SK-N-SH treated with all-trans-retinoic acid at 6 μM for 48 hours (cell line): ENCODE measurements at regions not wholly inside any gene's neighbourhood (a gene's known extent, or its start where the extent isn't known, plus 50 kb on each side); places are given as distances from the start of the nearest gene placed in this dataset.

Experiments used
- ARNTL ChIP-seq: fragments of 450-650 bp; formaldehyde crosslinking; IDR thresholded peaks from 2 replicates; pipeline ENCODE4 v1.5.0; 2020; ENCODE audit warnings: low read depth, mild to moderate bottlenecking, moderate library complexity, borderline replicate concordance
- CREB5 ChIP-seq: fragments of 250-450 bp; sonication (Bioruptor Pico); IDR thresholded peaks from 2 replicates; pipeline ENCODE4 v1.5.1; 2020; ENCODE audit warnings: low read depth, mild to moderate bottlenecking, moderate library complexity
- CSDC2 ChIP-seq: fragments of 250-450 bp; sonication (Bioruptor Pico); IDR thresholded peaks from 2 replicates; pipeline ENCODE4 v1.5.0; 2020; ENCODE audit warnings: mild to moderate bottlenecking, moderate library complexity
- PATZ1 ChIP-seq: fragments of 250-450 bp; sonication (Bioruptor Pico); IDR thresholded peaks from 2 replicates; pipeline ENCODE4 v1.8.0; 2020; ENCODE audit warnings: mild to moderate bottlenecking, moderate library complexity, borderline replicate concordance
- POU6F1 ChIP-seq: fragments of 250-450 bp; sonication (Bioruptor Pico); IDR thresholded peaks from 2 replicates; pipeline ENCODE4 v1.8.0; 2021; ENCODE audit warnings: low read depth, mild to moderate bottlenecking, moderate library complexity, borderline replicate concordance
- TCF4 ChIP-seq: fragments of 250-450 bp; sonication (Bioruptor Pico); IDR thresholded peaks from 2 replicates; pipeline ENCODE4 v1.8.0; 2021; ENCODE audit warnings: mild to moderate bottlenecking, moderate library complexity, borderline replicate concordance
- TSHZ2 ChIP-seq: fragments of 250-450 bp; sonication (Bioruptor Pico); IDR thresholded peaks from 2 replicates; pipeline ENCODE4 v1.5.0; 2020; ENCODE audit warnings: mild to moderate bottlenecking, moderate library complexity
- ZFP3 ChIP-seq: fragments of 250-450 bp; sonication (Bioruptor Pico); IDR thresholded peaks from 2 replicates; pipeline ENCODE4 v1.5.0; 2020; ENCODE audit warnings: mild to moderate bottlenecking, moderate library complexity
- ZFP30 ChIP-seq: fragments of 450-650 bp; formaldehyde crosslinking; IDR thresholded peaks from 2 replicates; pipeline ENCODE4 v1.5.0; 2022; ENCODE audit warnings: mild to moderate bottlenecking, moderate library complexity
- ZNF70 ChIP-seq: fragments of 450-650 bp; formaldehyde crosslinking; IDR thresholded peaks from 2 replicates; pipeline ENCODE4 v1.5.0; 2020; ENCODE audit warnings: mild to moderate bottlenecking, moderate library complexity

GRCh38 chr13:83753912-83754624 is 128.2 kb downstream of the SLITRK1 start:
- no peak for TF ChIP-seq CREB5 (CRISPR knock-in tag)
- TF ChIP-seq ZFP30 (CRISPR knock-in tag) = no peak
- TF ChIP-seq TCF4 (CRISPR knock-in tag) = no peak
- TF ChIP-seq ARNTL (CRISPR knock-in tag) = no peak
- no peak for TF ChIP-seq ZFP3 (CRISPR knock-in tag)
- no peak for TF ChIP-seq PATZ1 (CRISPR knock-in tag)
- TF ChIP-seq CSDC2 (CRISPR knock-in tag) = no peak
- no peak for TF ChIP-seq ZNF70 (CRISPR knock-in tag)
- TF ChIP-seq POU6F1 (CRISPR knock-in tag) = no peak
- no peak for TF ChIP-seq TSHZ2
